Osteocyte (in vitro differentiated cells): ENCODE measurements at regions not wholly inside any gene's neighbourhood (a gene's known extent, or its start where the extent isn't known, plus 50 kb on each side); places are given as distances from the start of the nearest gene placed in this dataset.
A peak's percentile ranks its signal among the peaks of the same experiment; 100 is the strongest.

Experiments
- DNase-seq: peaks from one replicate; pipeline ENCODE4 v3.0.0; 2021; ENCODE audit warnings: mixed read lengths; ENCODE audit not compliant: unreplicated experiment; ENCODE audit errors: extremely low spot score
- H3K27ac Mint-ChIP-seq: one replicate; pipeline ENCODE4 v1.8.0; 2021; ENCODE audit warnings: mild to moderate bottlenecking, mixed read lengths; ENCODE audit not compliant: unreplicated experiment
- H3K27me3 Mint-ChIP-seq: one replicate; pipeline ENCODE4 v1.8.0; 2021; ENCODE audit warnings: mixed read lengths; ENCODE audit not compliant: unreplicated experiment
- H3K36me3 Mint-ChIP-seq: one replicate; pipeline ENCODE4 v1.8.0; 2021; ENCODE audit warnings: mixed read lengths; ENCODE audit not compliant: unreplicated experiment
- H3K4me1 Mint-ChIP-seq: one replicate; pipeline ENCODE4 v1.8.0; 2021; ENCODE audit warnings: mixed read lengths; ENCODE audit not compliant: unreplicated experiment
- H3K4me3 Mint-ChIP-seq: one replicate; pipeline ENCODE4 v1.8.0; 2021; ENCODE audit warnings: mild to moderate bottlenecking, moderate library complexity, mixed read lengths; ENCODE audit not compliant: unreplicated experiment
- H3K9me3 Mint-ChIP-seq: one replicate; pipeline ENCODE4 v1.8.0; 2021; ENCODE audit warnings: mixed read lengths; ENCODE audit not compliant: unreplicated experiment
- CTCF ChIP-seq: fragments of 200-600 bp; sonication (generic); IDR thresholded peaks from 2 replicates; pipeline ENCODE4 v1.5.0; 2021; ENCODE audit warnings: antibody characterized with exemption, mild to moderate bottlenecking, moderate library complexity

GRCh38 chr2:150581717-150582472, 94.4 kb upstream of the RND3 start:
- no peaks in the 10 kb centered on the region for H3K36me3 Mint-ChIP-seq
- H3K27ac Mint-ChIP-seq, result peak overlapping the region; percentile 3
- DNase-seq, result no peak
- peaks cover 17% of the 10 kb centered on the region for H3K4me1 Mint-ChIP-seq
- H3K9me3 Mint-ChIP-seq, result peaks cover 9% of the 10 kb centered on the region
- no peak overlapping the region for H3K4me3 Mint-ChIP-seq
- no peaks in the 10 kb centered on the region for H3K27me3 Mint-ChIP-seq
- TF ChIP-seq CTCF, result no peak

GRCh38 chr2:150578481-150578880, 91.0 kb upstream of the RND3 start:
- H3K27ac Mint-ChIP-seq, result no peak overlapping the region
- H3K9me3 Mint-ChIP-seq, result peaks cover 9% of the 10 kb centered on the region
- no peaks in the 10 kb centered on the region for H3K36me3 Mint-ChIP-seq
- no peak for TF ChIP-seq CTCF
- DNase-seq, result no peak
- H3K4me1 Mint-ChIP-seq, result peaks cover 15% of the 10 kb centered on the region
- H3K27me3 Mint-ChIP-seq, result no peaks in the 10 kb centered on the region
- H3K4me3 Mint-ChIP-seq, result no peak overlapping the region

GRCh38 chr2:150575861-150576260, 88.4 kb upstream of the RND3 start:
- Mint-ChIP-seq H3K36me3 (no peaks in the 10 kb centered on the region), H3K9me3 (peaks cover 9% of the 10 kb centered on the region), H3K4me1 (peaks cover 17% of the 10 kb centered on the region), H3K27me3 (no peaks in the 10 kb centered on the region), H3K4me3 (no peak overlapping the region), H3K27ac (no peak overlapping the region)
- no peak for DNase-seq
- TF ChIP-seq CTCF, result no peak

GRCh38 chr2:150572961-150573395, 85.5 kb upstream of the RND3 start:
- Mint-ChIP-seq H3K4me1 (peaks cover 39% of the 10 kb centered on the region), H3K4me3 (no peak overlapping the region), H3K27me3 (no peaks in the 10 kb centered on the region), H3K36me3 (no peaks in the 10 kb centered on the region), H3K27ac (no peak overlapping the region), H3K9me3 (no peaks in the 10 kb centered on the region)
- DNase-seq, result no peak
- TF ChIP-seq CTCF, result no peak

DNA sequence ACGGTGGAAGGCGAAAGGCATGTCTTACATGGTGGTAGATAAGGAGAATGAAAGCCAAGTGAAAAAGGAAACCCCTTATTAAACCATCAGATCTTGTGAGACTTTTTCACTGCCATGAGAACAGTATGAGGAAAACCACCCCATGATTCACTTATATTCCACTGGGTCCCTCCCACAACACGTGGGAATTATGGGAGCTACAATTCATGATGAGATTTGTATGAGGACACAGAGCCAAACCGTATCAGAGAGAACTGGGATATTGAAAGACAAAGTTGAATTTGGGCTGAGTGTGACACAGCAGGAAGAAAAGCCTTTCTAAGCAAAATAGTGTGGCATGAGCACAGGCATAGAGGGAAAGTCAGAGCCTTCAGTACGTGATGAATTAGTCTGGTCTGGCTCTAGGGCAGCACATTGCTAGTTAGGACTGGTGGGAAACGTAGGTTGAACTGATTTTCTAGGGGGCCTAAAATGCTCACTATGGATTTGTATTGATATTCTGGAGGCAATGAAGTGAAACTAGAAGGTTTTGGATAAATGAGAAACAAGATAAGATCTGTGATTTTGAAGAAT, 84.8 kb upstream of the RND3 start:
- no peak for TF ChIP-seq CTCF
- Mint-ChIP-seq H3K27ac (peak overlapping the region; percentile 5), H3K4me3 (no peak overlapping the region), H3K36me3 (no peaks in the 10 kb centered on the region), H3K9me3 (no peaks in the 10 kb centered on the region), H3K4me1 (peaks cover 46% of the 10 kb centered on the region), H3K27me3 (no peaks in the 10 kb centered on the region)
- DNase-seq, result no peak
